ENCODE measurements at regions not wholly inside any gene's neighbourhood (a gene's known extent, or its start where the extent isn't known, plus 50 kb on each side); places are given as distances from the start of the nearest gene placed in this dataset.

- no peak for TF ChIP-seq CHD2 (IDR thresholded peaks at IDR 0.05; ENCODE audit: low read length)
Observed at GRCh38 chr10:118908557-118909256, 120.8 kb upstream of the NANOS1 start (continued).

Measured in H1 (cell line).